AG08395 (cell line): ENCODE measurements at regions not wholly inside any gene's neighbourhood (a gene's known extent, or its start where the extent isn't known, plus 50 kb on each side); places are given as distances from the start of the nearest gene placed in this dataset.

Source experiments
- DNase-seq: peaks from one replicate; pipeline ENCODE4 v3.0.0; 2012; ENCODE audit warnings: mixed read lengths, low spot score

GRCh38 chr6:39992861-39993622, 58.8 kb upstream of the MOCS1 start:
- no peak for DNase-seq
